ENCODE measurements at regions not wholly inside any gene's neighbourhood (a gene's known extent, or its start where the extent isn't known, plus 50 kb on each side); places are given as distances from the start of the nearest gene placed in this dataset.
"Not testable (repeated sequence)": the region's sequence is repeated elsewhere in the genome, so short reads cannot be mapped to it uniquely, and the experiment has no call there.

- no peak for DNase-seq (ENCODE audit: low read depth)
Observed at GRCh38 chr12:126914170-126914793, 1352.7 kb upstream of the TMEM132C start.

GRCh38 chr12:126915309-126915708, 1351.7 kb upstream of the TMEM132C start:
- no peak for DNase-seq (ENCODE audit: low read depth)

- no peak for DNase-seq (ENCODE audit: low read depth)
Observed at GRCh38 chr12:126926023-126926594, 1340.9 kb upstream of the TMEM132C start.

- no peak for DNase-seq (ENCODE audit: low read depth)
Observed at GRCh38 chr12:126930234-126930633, 1336.7 kb upstream of the TMEM132C start.

GRCh38 chr12:126932156-126932555, 1334.8 kb upstream of the TMEM132C start:
- DNase-seq (ENCODE audit: low read depth) = no peak

GRCh38 chr12:126935435-126935834, 1331.5 kb upstream of the TMEM132C start:
- DNase-seq (ENCODE audit: low read depth) = no peak

- DNase-seq (ENCODE audit: low read depth) = peak; percentile 4
Observed at GRCh38 chr12:126936181-126936851, 1330.7 kb upstream of the TMEM132C start.

- no peak for DNase-seq (ENCODE audit: low read depth)
Observed at GRCh38 chr12:126937431-126937830, 1329.5 kb upstream of the TMEM132C start.

GRCh38 chr12:126944684-126945083, 1322.3 kb upstream of the TMEM132C start:
- DNase-seq (ENCODE audit: low read depth) = peak; percentile 4

GRCh38 chr12:126946958-126947357, 1320.0 kb upstream of the TMEM132C start:
- DNase-seq (ENCODE audit: low read depth) = not testable (repeated sequence)

GRCh38 chr12:126949558-126949957, 1317.4 kb upstream of the TMEM132C start:
- no peak for DNase-seq (ENCODE audit: low read depth)

- DNase-seq (ENCODE audit: low read depth) = no peak
Observed at GRCh38 chr12:126950266-126950665, 1316.7 kb upstream of the TMEM132C start.

GRCh38 chr12:126952096-126953007, 1314.6 kb upstream of the TMEM132C start:
- no peak for DNase-seq (ENCODE audit: low read depth)

- no peak for DNase-seq (ENCODE audit: low read depth)
Observed at GRCh38 chr12:126953365-126953889, 1313.5 kb upstream of the TMEM132C start.

- DNase-seq (ENCODE audit: low read depth) = no peak
Observed at GRCh38 chr12:126960221-126960620, 1306.7 kb upstream of the TMEM132C start.

- no peak for DNase-seq (ENCODE audit: low read depth)
Observed at GRCh38 chr12:126960709-126961108, 1306.3 kb upstream of the TMEM132C start.

- DNase-seq (ENCODE audit: low read depth) = no peak
Observed at GRCh38 chr12:126963825-126964224, 1303.1 kb upstream of the TMEM132C start.

- DNase-seq (ENCODE audit: low read depth) = no peak
Observed at GRCh38 chr12:126966498-126966897, 1300.5 kb upstream of the TMEM132C start.

GRCh38 chr12:126967152-126967551, 1299.8 kb upstream of the TMEM132C start:
- no peak for DNase-seq (ENCODE audit: low read depth)

GRCh38 chr12:126974779-126975178, 1292.2 kb upstream of the TMEM132C start:
- no peak for DNase-seq (ENCODE audit: low read depth)

- DNase-seq (ENCODE audit: low read depth) = no peak
Observed at GRCh38 chr12:126976579-126976978, 1290.4 kb upstream of the TMEM132C start.

- not testable (repeated sequence) for DNase-seq (ENCODE audit: low read depth)
Observed at GRCh38 chr12:126979564-126979963, 1287.4 kb upstream of the TMEM132C start.

Measured in stromal cell of bone marrow (primary cell).